GM12878 (cell line): ENCODE measurements at regions not wholly inside any gene's neighbourhood (a gene's known extent, or its start where the extent isn't known, plus 50 kb on each side); places are given as distances from the start of the nearest gene placed in this dataset.
"Not testable (repeated sequence)": the region's sequence is repeated elsewhere in the genome, so short reads cannot be mapped to it uniquely, and the experiment has no call there.

Experiments used
- ATAC-seq: fragments of 200-7000 bp; cut with Tn5 transposase; 3 replicates; pipeline ENCODE4 v1.9.1; 2020; ENCODE audit warnings: mild to moderate bottlenecking, moderate library complexity
- BruUV-seq: library from RNA; stranded (reverse); fragments of 400-500 nt; replicated peaks from 2 replicates; lab custom pipeline; 2021; lab: Mats Ljungman, UMichigan
- CTCF ChIA-PET: fragments of 300-600 bp; sonication (Branson Sonifier 250); formaldehyde crosslinking; extraction: SDS; loops from one replicate; lab custom pipeline; 2021; ENCODE audit warnings: inconsistent platforms; lab: Yijun Ruan, JAX
- POLR2A ChIA-PET: fragments of 350-600 bp; formaldehyde crosslinking; extraction: SDS; loops from one replicate; lab custom pipeline; 2021; ENCODE audit warnings: inconsistent platforms; lab: Charles Lee
- RAD21 ChIA-PET: fragments of 300-600 bp; sonication (Branson Sonifier 250); formaldehyde crosslinking; loops from one replicate; lab custom pipeline; 2023; ENCODE audit warnings: antibody characterized with exemption; ENCODE audit not compliant: unreplicated experiment; lab: Charles Lee
- SMC1A ChIA-PET: fragments of 300-600 bp; sonication (Branson Sonifier 250); formaldehyde crosslinking; loops from one replicate; lab custom pipeline; 2023; ENCODE audit not compliant: unreplicated experiment, uncharacterized antibody; lab: Charles Lee
- DNase-seq: peaks from one replicate; pipeline ENCODE4 v3.0.0-alpha.2; 2011; ENCODE audit warnings: low read depth, low spot score
- FAIRE-seq: peaks from 3 replicates; lab custom pipeline; 2011; peaks lifted over from hg19 to GRCh38; lab: Jason Lieb, UNC
- H2AFZ ChIP-seq: 2 replicates; pipeline ENCODE4 v1.6.0; 2011; ENCODE audit warnings: low read depth, low read length, control low read depth; ENCODE audit not compliant: control insufficient read depth
- H3K27ac ChIP-seq: 2 replicates; pipeline ENCODE4 v1.5.1; 2011; ENCODE audit warnings: control low read depth; ENCODE audit not compliant: control insufficient read depth, insufficient read depth
- H3K27me3 ChIP-seq, 2 experiments: replicated peaks in 1 of 2; 2 replicates each; pipeline versions ENCODE4 v1.6.0 to v1.6.1; 2011; ENCODE audit warnings: low read length in 1 of 2; ENCODE audit not compliant: control insufficient read depth in 2 of 2, insufficient read depth in 2 of 2
- H3K36me3 ChIP-seq, 2 experiments: 2 replicates each; pipeline ENCODE4 v1.5.1; 2011; ENCODE audit warnings: low read length in 1 of 2; ENCODE audit not compliant: control insufficient read depth in 2 of 2, insufficient read depth in 2 of 2
- H3K4me1 ChIP-seq: 2 replicates; pipeline ENCODE4 v1.6.1; 2011; ENCODE audit warnings: mild to moderate bottlenecking, low read length, moderate library complexity, mixed read lengths; ENCODE audit not compliant: control insufficient read depth, insufficient read depth
- H3K4me2 ChIP-seq: 2 replicates; pipeline ENCODE4 v1.6.0; 2011; ENCODE audit warnings: control low read depth; ENCODE audit not compliant: control insufficient read depth, insufficient read depth
- H3K4me3 ChIP-seq: fragments of 200-600 bp; sonication (generic); 2 replicates; pipeline ENCODE4 v1.5.1; 2016
- H3K79me2 ChIP-seq: 2 replicates; pipeline ENCODE4 v1.6.0; 2011; ENCODE audit warnings: low read length; ENCODE audit not compliant: control insufficient read depth, insufficient read depth
- H3K9ac ChIP-seq: 2 replicates; pipeline ENCODE4 v1.8.0; 2011; ENCODE audit warnings: low read length, control low read depth, mixed read lengths; ENCODE audit not compliant: control insufficient read depth, insufficient read depth
- H3K9me3 ChIP-seq: replicated peaks from 3 replicates; pipeline ENCODE4 v1.5.1; 2011; ENCODE audit warnings: mild to moderate bottlenecking, low read length; ENCODE audit not compliant: control insufficient read depth, insufficient read depth
- H4K20me1 ChIP-seq: 2 replicates; pipeline ENCODE4 v1.6.0; 2011; ENCODE audit not compliant: control insufficient read depth, insufficient read depth
- WGBS: methylation state at CpG from one replicate; pipeline ENCODE4 v1.1.6; 2016; ENCODE audit warnings: low lambda C conversion rate; ENCODE audit not compliant: insufficient replicate concordance, insufficient coverage; ENCODE audit errors: missing lambda C conversion rate; 5-methylcytosine and 5-hydroxymethylcytosine counted together
- in situ Hi-C: fragments of 300-500 bp; cut with MboI; formaldehyde crosslinking; loops from 9 replicates; pipeline ENCODE4 v1.14.3; 2018; ENCODE audit warnings: mixed read lengths
- intact Hi-C: fragments of 100-400 bp; cut with micrococcal nuclease; formaldehyde crosslinking; loops from one replicate; pipeline ENCODE4 v1.14.2; 2022; ENCODE audit not compliant: unreplicated experiment

DNA sequence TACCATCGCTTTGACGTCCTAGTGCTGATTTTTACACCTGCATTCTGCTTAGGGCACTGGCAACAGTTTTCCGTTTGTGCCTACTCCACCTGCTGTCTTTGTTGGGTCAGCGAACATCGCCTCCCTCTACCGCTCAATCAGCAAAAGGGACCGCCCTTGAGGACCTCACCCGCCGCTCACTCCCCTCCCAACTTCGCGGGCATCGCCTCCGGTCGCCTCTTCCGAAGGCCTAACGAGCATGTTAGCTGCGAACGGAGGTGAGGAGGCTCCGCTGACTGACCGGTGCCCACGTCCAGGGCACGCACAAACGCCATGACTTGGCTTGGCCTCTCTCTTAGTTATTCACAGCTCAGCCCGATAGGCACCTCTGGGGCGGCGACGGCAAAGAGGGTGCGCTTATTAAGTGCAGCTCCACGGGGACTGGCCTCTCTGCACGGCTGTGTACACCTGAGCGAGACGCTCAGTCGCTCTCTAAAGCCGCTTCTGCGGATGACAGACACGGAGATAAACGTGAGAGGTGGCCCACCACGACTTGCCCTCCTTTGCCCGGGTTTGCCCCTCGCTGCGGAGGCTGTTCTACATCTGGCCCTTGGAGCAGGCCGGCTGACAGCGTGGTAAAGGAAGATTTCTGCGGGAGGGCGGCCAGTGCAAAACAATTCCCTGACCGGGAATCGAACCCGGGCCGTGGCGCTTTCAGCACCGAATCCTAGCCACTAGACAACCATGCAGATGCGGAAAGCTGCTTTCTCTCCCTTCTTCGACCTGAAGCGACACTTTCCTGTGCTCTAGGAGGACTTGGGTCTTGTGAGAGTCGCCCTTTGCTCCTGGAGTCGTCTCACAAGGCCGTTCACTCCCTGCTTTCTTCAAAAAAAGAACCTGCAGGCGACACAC, 81.6 kb upstream of the FCGR1A start:
- H3K27ac ChIP-seq, H3K4me1 ChIP-seq, CTCF ChIA-PET, H3K4me2 ChIP-seq, SMC1A ChIA-PET, ATAC-seq, H3K4me3 ChIP-seq, DNase-seq, H3K9me3 ChIP-seq, FAIRE-seq, intact Hi-C loops, BruUV-seq, H3K9ac ChIP-seq, H3K79me2 ChIP-seq, H3K36me3 ChIP-seq, in situ Hi-C loops, RAD21 ChIA-PET, H4K20me1 ChIP-seq, H3K27me3 ChIP-seq, POLR2A ChIA-PET, H2AFZ ChIP-seq: not testable (repeated sequence)
- no CpG with 5 or more reads among the region's 58 CpGs for WGBS

DNA sequence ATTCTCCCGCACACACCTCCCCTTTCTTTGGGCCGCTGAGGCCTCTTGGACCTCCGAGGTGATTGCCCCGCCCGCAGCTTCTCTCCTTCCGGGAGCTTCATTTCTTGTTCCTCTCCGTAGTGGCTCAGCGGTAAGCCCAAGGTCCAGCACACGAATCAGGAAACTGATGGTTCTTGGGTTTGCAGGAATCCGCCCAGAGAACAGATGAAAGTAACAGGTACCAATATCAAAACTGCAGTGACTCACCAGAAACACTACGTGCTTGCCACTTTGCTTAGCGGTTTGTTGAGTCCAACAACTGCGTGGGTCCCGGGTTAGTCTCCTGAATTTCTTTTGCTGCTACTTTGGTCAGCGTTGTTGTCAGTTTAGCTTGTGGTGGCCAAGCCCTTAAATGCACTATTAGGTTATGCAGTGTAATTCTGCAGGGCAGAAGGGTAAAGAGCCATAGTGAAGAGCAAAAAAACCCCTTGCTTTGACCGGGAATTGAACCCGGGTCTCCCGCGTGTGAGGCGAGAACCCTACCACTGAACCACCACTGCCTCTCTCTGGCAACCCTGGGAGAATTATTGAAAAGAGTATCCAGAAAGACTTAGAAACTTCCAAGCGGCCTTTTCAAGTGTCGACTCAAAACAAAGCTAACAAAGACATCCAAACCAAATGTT, 74.2 kb upstream of the FCGR1A start:
- DNase-seq, RAD21 ChIA-PET, SMC1A ChIA-PET, BruUV-seq, H2AFZ ChIP-seq, H3K9ac ChIP-seq, H3K4me3 ChIP-seq, H3K9me3 ChIP-seq, H3K79me2 ChIP-seq, POLR2A ChIA-PET, in situ Hi-C loops, H3K4me2 ChIP-seq, H3K27me3 ChIP-seq, H3K4me1 ChIP-seq, H4K20me1 ChIP-seq, H3K27ac ChIP-seq, intact Hi-C loops, FAIRE-seq, CTCF ChIA-PET, H3K36me3 ChIP-seq: not testable (repeated sequence)
- ATAC-seq = peak; percentile 41; the same call in 2 of the 3 replicates
- WGBS = no CpG with 5 or more reads among the region's 22 CpGs

DNA sequence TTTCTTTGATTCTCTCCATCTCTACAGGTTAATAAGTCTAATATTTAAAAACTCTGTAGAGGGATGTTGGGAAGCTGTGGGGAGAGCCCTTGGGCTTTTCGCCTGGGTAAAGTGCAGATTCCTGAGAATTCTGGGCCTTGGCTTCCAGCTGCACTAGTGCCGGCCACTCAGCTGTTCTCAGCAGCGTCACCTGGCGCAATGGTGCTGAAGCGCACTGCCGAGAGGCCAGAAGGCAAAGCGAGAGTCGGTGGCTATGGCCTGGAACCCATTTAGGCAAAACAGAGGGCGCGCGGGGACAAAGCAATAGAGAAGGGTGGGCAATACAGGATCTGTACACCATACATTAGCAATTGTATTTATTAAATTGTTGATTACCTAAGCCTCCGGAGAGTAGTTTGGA, 70.8 kb upstream of the FCGR1A start:
- CTCF ChIA-PET, H3K9me3 ChIP-seq, SMC1A ChIA-PET, H3K27me3 ChIP-seq, RAD21 ChIA-PET, H3K79me2 ChIP-seq, H2AFZ ChIP-seq, BruUV-seq, H3K4me2 ChIP-seq, H3K27ac ChIP-seq, H4K20me1 ChIP-seq, intact Hi-C loops, H3K4me1 ChIP-seq, H3K36me3 ChIP-seq, H3K4me3 ChIP-seq, in situ Hi-C loops, H3K9ac ChIP-seq, POLR2A ChIA-PET, DNase-seq, FAIRE-seq: not testable (repeated sequence)
- WGBS = 90% methylated on average over 1 of the region's 12 CpGs
- peak; percentile 84 for ATAC-seq
